ENCODE measurements at regions not wholly inside any gene's neighbourhood (a gene's known extent, or its start where the extent isn't known, plus 50 kb on each side); places are given as distances from the start of the nearest gene placed in this dataset.
A peak's percentile ranks its signal among the peaks of the same experiment; 100 is the strongest.

- H3K4me3 ChIP-seq (ENCODE audit: low read length) = no peak overlapping the region
- no peak for DNase-seq (ENCODE audit: low read depth, low spot score)
These were observed 186.2 kb upstream of the FAM3C start for GRCh38 chr7:121582258-121582657.

GRCh38 chr7:121579639-121580038, 183.5 kb upstream of the FAM3C start:
- DNase-seq (ENCODE audit: low read depth, low spot score) = no peak
- H3K4me3 ChIP-seq (ENCODE audit: low read length) = no peak overlapping the region

DNA sequence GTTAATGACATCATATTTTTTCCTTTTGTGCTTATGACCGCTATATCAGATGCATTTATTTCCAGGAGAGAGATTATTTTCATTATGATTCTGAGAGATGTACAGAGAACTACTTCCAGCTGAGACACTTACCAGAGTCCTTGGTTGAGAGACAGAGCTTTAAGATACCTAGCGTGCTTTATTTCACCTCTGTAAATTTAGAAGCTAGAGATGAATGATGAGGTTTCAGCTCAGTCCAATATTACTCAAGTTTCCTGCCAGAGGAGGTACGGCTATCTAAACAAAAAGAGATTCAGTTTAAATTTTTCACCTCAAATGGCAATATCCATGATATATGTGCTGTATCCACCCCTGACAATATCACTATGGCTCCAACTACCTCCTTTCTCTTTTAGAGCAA, 182.6 kb upstream of the FAM3C start:
- no peak for DNase-seq (ENCODE audit: low read depth, low spot score)
- H3K4me3 ChIP-seq (ENCODE audit: low read length) = no peak overlapping the region

- H3K4me3 ChIP-seq (ENCODE audit: low read length) = no peak overlapping the region
- no peak for DNase-seq (ENCODE audit: low read depth, low spot score)
These were observed 180.2 kb upstream of the FAM3C start for GRCh38 chr7:121576148-121576917.

- H3K4me3 ChIP-seq (ENCODE audit: low read length) = no peak overlapping the region
- DNase-seq (ENCODE audit: low read depth, low spot score) = no peak
These were observed 179.2 kb upstream of the FAM3C start for GRCh38 chr7:121575194-121575765.

DNA sequence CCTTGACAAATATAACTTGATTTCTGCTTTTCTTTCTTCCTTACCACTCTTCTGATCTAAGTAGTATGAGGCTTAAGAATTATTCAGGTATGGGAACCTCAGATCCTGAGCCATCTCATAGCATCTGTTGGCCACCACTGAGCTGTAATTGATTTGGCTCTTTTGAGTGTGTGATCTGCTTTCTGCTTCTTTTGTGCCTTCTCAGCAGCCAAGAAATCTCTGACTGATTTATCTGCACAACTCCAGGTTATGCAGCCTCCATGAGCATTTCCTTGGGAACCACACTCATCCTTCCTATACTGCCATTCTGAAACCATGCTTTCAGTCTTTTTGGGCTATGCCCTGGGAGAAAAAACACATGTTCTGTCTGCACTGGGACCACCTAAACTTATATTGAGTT, 178.0 kb upstream of the FAM3C start:
- H3K4me3 ChIP-seq (ENCODE audit: low read length) = no peak overlapping the region
- no peak for DNase-seq (ENCODE audit: low read depth, low spot score)

GRCh38 chr7:121572615-121573014, 176.5 kb upstream of the FAM3C start:
- DNase-seq (ENCODE audit: low read depth, low spot score) = no peak

GRCh38 chr7:121570365-121570764, 174.3 kb upstream of the FAM3C start:
- no peak for DNase-seq (ENCODE audit: low read depth, low spot score)
- H3K4me3 ChIP-seq (ENCODE audit: low read length) = no peak overlapping the region

More at GRCh38 chr7:121572615-121573014, 176.5 kb upstream of the FAM3C start:
- H3K4me3 ChIP-seq (ENCODE audit: low read length) = no peak overlapping the region

DNA sequence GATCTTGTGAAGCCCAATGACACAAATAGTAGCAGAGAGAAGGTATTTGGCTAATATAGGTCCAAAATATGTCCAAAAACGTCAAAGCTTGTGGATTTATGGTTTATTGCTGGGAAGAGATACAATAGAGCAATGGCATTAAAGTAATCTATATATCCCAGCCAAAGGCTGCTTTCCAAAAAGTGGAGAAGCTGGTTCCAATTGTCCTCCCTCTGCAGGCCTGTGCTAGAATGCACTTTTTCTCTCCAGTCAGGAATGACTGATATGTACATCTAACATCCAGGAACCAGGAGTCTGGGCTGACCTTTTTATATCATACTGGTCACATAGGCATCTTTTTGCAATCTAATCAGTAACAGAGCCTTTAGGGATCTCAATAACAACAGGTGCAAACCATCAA, 167.1 kb upstream of the FAM3C start:
- DNase-seq (ENCODE audit: low read depth, low spot score) = no peak
- H3K4me3 ChIP-seq (ENCODE audit: low read length) = no peak overlapping the region

GRCh38 chr7:121562259-121562658, 166.2 kb upstream of the FAM3C start:
- no peak overlapping the region for H3K4me3 ChIP-seq (ENCODE audit: low read length)
- DNase-seq (ENCODE audit: low read depth, low spot score) = no peak

GRCh38 chr7:121561717-121562116, 165.6 kb upstream of the FAM3C start:
- no peak overlapping the region for H3K4me3 ChIP-seq (ENCODE audit: low read length)
- DNase-seq (ENCODE audit: low read depth, low spot score) = no peak

GRCh38 chr7:121560267-121560990, 164.3 kb upstream of the FAM3C start:
- no peak overlapping the region for H3K4me3 ChIP-seq (ENCODE audit: low read length)
- no peak for DNase-seq (ENCODE audit: low read depth, low spot score)

- no peak for DNase-seq (ENCODE audit: low read depth, low spot score)
- no peak overlapping the region for H3K4me3 ChIP-seq (ENCODE audit: low read length)
These were observed 162.2 kb upstream of the FAM3C start for GRCh38 chr7:121558288-121558687.

- DNase-seq (ENCODE audit: low read depth, low spot score) = no peak
These were observed 161.2 kb upstream of the FAM3C start for GRCh38 chr7:121557034-121557892.

DNA sequence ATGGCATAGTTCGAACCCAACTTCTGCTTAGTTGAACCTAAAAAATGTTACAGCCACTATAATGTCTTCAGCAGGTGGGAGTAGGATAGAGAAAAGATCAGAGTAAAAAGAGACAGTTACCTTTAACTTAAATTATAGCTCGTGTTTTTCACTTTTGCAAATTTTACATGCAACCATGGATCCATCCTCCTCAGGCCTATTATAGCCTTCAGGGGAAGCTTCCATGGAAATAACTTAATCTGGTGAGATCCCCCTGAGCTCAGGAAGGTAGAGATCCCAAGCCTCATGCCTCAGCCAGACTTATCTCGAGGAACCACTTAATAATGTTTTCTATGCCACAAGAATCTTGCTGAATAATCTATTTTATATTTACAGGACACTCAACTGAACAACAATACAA, 159.4 kb upstream of the FAM3C start:
- H3K4me3 ChIP-seq (ENCODE audit: low read length) = no peak overlapping the region
- DNase-seq (ENCODE audit: low read depth, low spot score) = no peak

More at GRCh38 chr7:121557034-121557892, 161.2 kb upstream of the FAM3C start:
- no peak overlapping the region for H3K4me3 ChIP-seq (ENCODE audit: low read length)

DNA sequence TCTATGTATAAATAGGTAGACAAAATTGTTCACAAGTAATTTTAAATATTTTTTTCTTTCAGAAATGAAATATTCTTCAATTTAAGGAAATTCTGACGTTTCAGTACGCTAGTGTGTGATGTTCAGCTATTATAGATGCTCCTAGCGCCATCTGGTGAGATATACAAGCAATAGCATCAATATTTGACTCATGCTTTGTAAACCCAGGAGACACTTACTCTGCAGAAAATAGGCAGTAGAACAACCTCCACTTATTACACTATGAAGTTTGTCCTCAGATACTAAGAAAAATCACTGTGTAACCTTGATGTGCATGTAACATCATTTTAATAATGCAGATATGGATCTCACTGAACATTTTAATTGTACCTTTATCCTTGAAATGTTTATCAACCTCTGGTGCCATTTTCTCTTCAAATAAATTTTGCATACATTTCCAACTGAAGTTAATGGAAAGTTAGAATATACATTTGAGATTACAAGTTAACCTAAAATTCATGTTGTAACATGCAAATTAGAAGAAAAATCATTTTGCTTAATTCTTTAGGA, 151.5 kb upstream of the FAM3C start:
- peak; percentile 50 for DNase-seq (ENCODE audit: low read depth, low spot score)
- H3K4me3 ChIP-seq (ENCODE audit: low read length) = no peak overlapping the region

DNA sequence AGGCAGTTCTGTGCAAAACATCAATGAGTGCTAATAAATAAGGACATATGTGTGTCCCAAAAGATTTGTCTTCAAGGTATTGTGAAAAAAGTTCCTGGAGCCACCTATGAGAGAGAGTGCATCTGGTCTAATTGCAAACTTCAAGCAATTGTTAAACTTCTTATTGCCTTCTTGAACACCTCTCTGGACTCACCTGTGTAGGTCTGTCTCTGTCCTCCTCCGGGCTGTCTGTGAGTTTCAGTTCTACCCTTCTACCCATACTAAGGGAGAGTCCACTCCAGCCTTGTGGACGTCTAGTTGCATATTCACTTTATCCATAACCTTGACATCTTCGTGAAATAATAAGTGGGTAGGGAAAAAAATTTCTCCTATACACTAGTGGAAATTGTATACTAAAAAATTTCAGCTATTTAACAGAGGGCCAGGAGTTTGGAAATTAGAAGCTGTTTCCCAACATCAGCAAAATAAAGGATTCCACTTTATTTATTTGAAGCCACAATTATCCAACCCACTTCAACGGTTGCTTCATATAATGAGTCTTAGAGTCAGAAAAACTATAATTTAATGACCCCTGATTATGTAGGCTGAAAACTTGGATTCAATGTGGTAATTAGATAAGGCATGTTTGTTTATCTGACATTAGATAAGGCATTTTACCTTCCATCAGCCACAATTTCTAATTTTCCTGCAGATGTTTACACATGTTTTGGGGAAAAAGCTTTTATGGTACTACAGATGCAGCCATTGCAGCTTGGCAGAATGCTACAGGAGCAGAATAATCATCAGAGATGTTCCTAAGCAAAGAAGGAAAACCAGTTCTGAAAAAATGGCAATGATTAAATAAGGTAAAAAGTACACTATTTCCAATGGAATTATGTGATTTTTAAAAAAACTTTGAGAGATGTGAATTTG, 150.8 kb upstream of the FAM3C start:
- no peak overlapping the region for H3K4me3 ChIP-seq (ENCODE audit: low read length)
- no peak for DNase-seq (ENCODE audit: low read depth, low spot score)

DNA sequence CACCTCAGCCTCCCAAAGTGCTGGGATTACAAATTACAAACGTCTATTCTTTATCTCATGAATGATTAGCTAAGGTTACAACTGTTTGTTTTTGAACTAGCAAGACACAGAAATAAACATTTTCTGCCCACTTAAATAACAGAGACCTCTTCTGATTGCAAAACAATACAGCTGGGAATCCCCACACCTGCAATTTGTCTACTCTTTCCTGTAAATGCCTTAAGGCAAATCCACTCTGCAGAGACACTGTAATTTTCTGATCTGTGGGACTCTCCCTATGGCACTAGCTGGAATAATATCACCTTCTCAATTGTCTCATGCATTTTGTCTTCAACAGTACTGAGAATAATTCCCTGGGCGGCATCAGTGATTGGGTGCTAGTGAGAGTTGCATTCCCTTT, 149.3 kb upstream of the FAM3C start:
- H3K4me3 ChIP-seq (ENCODE audit: low read length) = no peak overlapping the region
- no peak for DNase-seq (ENCODE audit: low read depth, low spot score)

Data from Jurkat, Clone E6-1 (cell line).